ENCODE measurements at regions not wholly inside any gene's neighbourhood (a gene's known extent, or its start where the extent isn't known, plus 50 kb on each side); places are given as distances from the start of the nearest gene placed in this dataset.

- 0% methylated on average over 1 of the region's 1 CpG for WGBS (ENCODE audit: low lambda C conversion rate)
- no peak for TF ChIP-seq GFI1 (CRISPR knock-in tag; IDR thresholded peaks at IDR 0.05; ENCODE audit: borderline replicate concordance)
- TF ChIP-seq KAT2B (IDR thresholded peaks at IDR 0.05; ENCODE audit: borderline replicate concordance, low read depth, low read length) = no peak
- TF ChIP-seq, protein P1, sequence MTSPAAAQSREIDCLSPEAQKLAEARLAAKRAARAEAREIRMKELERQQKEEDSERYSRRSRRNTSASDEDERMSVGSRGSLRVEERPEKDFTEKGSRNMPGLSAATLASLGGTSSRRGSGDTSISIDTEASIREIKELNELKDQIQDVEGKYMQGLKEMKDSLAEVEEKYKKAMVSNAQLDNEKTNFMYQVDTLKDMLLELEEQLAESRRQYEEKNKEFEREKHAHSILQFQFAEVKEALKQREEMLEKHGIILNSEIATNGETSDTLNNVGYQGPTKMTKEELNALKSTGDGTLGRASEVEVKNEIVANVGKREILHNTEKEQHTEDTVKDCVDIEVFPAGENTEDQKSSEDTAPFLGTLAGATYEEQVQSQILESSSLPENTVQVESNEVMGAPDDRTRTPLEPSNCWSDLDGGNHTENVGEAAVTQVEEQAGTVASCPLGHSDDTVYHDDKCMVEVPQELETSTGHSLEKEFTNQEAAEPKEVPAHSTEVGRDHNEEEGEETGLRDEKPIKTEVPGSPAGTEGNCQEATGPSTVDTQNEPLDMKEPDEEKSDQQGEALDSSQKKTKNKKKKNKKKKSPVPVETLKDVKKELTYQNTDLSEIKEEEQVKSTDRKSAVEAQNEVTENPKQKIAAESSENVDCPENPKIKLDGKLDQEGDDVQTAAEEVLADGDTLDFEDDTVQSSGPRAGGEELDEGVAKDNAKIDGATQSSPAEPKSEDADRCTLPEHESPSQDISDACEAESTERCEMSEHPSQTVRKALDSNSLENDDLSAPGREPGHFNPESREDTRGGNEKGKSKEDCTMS (CRISPR knock-in tag; conservative IDR thresholded peaks at IDR 0.05) = no peak
- TF ChIP-seq ZNF607 (CRISPR knock-in tag; IDR thresholded peaks at IDR 0.05; ENCODE audit: borderline replicate concordance) = no peak
- TF ChIP-seq ZNF569 (CRISPR knock-in tag; IDR thresholded peaks at IDR 0.05; ENCODE audit: borderline replicate concordance) = no peak
- no peak for TF ChIP-seq SMAD3 (CRISPR knock-in tag; IDR thresholded peaks at IDR 0.05)
- TF ChIP-seq, protein P2, sequence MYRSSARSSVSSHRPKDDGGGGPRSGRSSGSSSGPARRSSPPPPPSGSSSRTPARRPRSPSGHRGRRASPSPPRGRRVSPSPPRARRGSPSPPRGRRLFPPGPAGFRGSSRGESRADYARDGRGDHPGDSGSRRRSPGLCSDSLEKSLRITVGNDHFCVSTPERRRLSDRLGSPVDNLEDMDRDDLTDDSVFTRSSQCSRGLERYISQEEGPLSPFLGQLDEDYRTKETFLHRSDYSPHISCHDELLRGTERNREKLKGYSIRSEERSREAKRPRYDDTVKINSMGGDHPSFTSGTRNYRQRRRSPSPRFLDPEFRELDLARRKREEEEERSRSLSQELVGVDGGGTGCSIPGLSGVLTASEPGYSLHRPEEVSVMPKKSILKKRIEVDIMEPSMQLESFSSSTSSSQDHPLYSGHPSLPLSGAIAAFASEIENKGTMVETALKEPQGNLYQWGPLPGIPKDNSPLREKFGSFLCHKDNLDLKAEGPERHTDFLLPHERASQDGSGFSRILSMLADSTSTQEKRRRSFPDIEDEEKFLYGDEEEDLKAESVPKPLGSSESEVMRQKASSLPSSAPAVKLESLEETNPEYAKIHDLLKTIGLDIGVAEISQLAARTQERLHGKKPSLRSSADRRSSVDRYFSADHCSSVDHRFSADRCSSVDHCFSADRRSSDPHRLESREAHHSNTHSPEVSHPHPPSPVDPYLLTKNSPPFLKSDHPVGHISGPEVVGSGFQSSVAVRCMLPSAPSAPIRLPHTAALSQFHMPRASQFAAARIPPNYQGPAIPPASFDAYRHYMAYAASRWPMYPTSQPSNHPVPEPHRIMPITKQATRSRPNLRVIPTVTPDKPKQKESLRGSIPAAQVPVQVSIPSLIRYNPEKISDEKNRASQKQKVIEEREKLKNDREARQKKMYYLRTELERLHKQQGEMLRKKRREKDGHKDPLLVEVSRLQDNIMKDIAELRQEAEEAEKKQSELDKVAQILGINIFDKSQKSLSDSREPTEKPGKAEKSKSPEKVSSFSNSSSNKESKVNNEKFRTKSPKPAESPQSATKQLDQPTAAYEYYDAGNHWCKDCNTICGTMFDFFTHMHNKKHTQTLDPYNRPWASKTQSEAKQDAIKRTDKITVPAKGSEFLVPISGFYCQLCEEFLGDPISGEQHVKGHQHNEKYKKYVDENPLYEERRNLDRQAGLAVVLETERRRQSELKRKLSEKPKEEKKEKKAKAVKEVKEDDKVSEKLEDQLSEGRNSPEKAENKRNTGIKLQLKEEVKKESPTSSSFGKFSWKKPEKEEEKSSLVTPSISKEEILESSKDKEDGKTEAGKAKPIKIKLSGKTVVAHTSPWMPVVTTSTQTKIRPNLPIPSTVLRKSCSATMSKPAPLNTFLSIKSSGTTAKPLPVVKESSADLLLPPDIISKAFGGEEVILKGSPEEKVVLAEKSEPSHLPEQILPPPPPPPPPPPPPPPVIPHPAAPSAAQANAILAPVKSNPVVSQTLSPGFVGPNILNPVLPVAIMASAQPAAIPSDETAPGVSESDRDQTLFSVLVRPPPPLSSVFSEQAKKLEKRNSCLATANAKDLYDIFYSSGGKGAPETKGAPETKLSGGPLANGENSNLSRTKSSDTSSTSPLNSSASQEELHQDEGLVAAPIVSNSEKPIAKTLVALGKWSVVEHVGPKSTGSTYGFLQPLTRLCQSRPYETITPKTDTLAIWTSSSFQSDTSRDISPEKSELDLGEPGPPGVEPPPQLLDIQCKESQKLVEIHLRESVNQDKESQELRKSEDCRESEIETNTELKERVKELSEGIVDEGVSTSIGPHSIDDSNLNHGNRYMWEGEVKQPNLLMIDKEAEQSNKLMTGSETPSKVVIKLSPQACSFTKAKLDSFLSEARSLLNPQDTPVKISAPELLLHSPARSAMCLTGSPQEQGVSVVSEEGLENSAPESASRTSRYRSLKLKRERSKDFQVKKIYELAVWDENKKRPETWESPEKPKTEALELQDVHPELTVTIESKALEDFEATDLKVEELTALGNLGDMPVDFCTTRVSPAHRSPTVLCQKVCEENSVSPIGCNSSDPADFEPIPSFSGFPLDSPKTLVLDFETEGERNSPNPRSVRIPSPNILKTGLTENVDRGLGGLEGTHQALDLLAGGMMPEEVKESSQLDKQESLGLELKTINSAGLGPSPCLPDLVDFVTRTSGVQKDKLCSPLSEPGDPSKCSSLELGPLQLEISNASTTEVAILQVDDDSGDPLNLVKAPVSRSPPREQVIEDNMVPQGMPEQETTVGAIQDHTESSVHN (CRISPR knock-in tag; IDR thresholded peaks at IDR 0.05) = no peak
- no peak for TF ChIP-seq KLF9 (CRISPR knock-in tag; IDR thresholded peaks at IDR 0.05; ENCODE audit: low read depth)
- no peak for TF ChIP-seq ZNF138 (CRISPR knock-in tag; IDR thresholded peaks at IDR 0.05; ENCODE audit: low read depth)
- no peak for TF ChIP-seq ZNF784 (CRISPR knock-in tag; IDR thresholded peaks at IDR 0.05; ENCODE audit: borderline replicate concordance)
- no peak for TF ChIP-seq ZNF790 (CRISPR knock-in tag; IDR thresholded peaks at IDR 0.05; ENCODE audit: borderline replicate concordance)
- TF ChIP-seq RORA (CRISPR knock-in tag; IDR thresholded peaks at IDR 0.05) = no peak
- Histone ChIP-seq H3K4me2 (ENCODE audit: low read depth, low read length) (no peak overlapping the region), H3K79me2 (ENCODE audit: insufficient read depth, low read length) (no peaks in the 10 kb centered on the region), H3K27ac (ENCODE audit: extremely low read length, insufficient read depth, low read length) (no peak overlapping the region), H3K36me3 (replicated peaks in 1 of 2; ENCODE audit: control insufficient read depth in 1 of 2, insufficient read depth in 2 of 2, low read length in 2 of 2) (no peaks in the 10 kb centered on the region), H3K9ac (ENCODE audit: insufficient read depth, low read depth, low read length) (no peak overlapping the region), H4K20me1 (ENCODE audit: insufficient read depth, low read length) (no peaks in the 10 kb centered on the region), H3K9me3 (ENCODE audit: low read length) (no peaks in the 10 kb centered on the region), H3K27me3 (ENCODE audit: control insufficient read depth in 1 of 2, insufficient read depth in 2 of 2, low read length in 2 of 2) (no peaks in the 10 kb centered on the region), H3K4me1 (ENCODE audit: insufficient read depth, low read length) (no peaks in the 10 kb centered on the region), H2AFZ (ENCODE audit: low read length) (no peak overlapping the region), H3K4me3 (replicated peaks in 1 of 3; ENCODE audit: insufficient read depth in 1 of 3, low read depth in 2 of 3, low read length in 3 of 3) (no peak overlapping the region)
- FAIRE-seq (no peak), DNase-seq (ENCODE audit: low spot score) (no peak), ATAC-seq (no peak)
- intact Hi-C loops (cut with micrococcal nuclease; ENCODE audit: unreplicated experiment) = no loop called here
- BruUV-seq (replicated peaks) = no TSS peak
- CTCF ChIA-PET (ENCODE audit: low intra/inter-chr PET ratio, low total read pairs) = no interaction called here
- in situ Hi-C loops (cut with HindIII; ENCODE audit: extremely low pct_ligation_motif_present, low pct_unique_long_range_greater_than_20kb) = no loop called here
- POLR2A ChIA-PET = no interaction called here
Observed at GRCh38 chrX:138765051-138765450, 53.5 kb upstream of the FGF13 start.

Measured in HepG2 (cell line).